GM21367 (cell line): ENCODE measurements at regions not wholly inside any gene's neighbourhood (a gene's known extent, or its start where the extent isn't known, plus 50 kb on each side); places are given as distances from the start of the nearest gene placed in this dataset.
"Not testable (repeated sequence)": the region's sequence is repeated elsewhere in the genome, so short reads cannot be mapped to it uniquely, and the experiment has no call there.

ENCODE experiments used
- ATAC-seq: cut with Tn5 transposase; IDR thresholded peaks from one replicate; pipeline ENCODE4 v1.9.1; 2021; ENCODE audit not compliant: unreplicated experiment

DNA sequence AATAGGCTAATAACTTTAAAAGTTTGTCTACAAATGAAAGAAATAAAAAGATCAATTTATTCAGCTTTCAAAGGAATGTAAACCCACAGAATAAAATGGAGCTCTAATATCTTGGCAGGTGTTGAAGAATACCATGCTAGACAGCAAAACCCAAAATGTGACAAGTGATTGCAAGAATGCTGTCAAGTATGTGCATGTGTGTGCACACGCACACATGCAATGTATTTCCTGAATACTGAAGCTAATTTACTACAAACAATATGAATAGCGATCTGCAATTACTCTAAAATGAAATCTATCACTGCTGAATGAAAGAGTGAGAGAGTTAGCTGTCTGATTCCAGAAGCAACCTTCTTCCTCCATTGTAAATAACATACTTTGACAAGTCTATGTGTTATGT, 179.2 kb upstream of the HSF2 start:
- ATAC-seq, result no peak

DNA sequence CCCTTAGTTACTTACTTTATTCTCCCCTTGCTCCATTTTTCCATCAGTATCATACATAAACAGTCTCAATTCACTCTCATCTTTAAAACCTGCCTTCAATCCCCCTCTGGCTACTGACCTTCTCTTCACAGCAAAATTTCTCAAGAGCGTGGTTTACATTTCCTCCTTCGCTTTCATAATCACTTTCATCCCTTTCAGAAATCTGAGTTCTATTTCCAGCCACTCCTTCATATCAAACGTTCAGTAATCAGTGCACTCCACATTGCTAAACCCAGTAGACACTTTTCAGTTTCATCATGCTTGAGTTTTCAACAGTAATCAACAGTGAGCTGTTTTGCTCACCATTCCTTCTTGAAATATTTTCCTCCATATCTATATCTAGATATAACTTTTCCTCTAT, 176.7 kb upstream of the HSF2 start:
- no peak for ATAC-seq

DNA sequence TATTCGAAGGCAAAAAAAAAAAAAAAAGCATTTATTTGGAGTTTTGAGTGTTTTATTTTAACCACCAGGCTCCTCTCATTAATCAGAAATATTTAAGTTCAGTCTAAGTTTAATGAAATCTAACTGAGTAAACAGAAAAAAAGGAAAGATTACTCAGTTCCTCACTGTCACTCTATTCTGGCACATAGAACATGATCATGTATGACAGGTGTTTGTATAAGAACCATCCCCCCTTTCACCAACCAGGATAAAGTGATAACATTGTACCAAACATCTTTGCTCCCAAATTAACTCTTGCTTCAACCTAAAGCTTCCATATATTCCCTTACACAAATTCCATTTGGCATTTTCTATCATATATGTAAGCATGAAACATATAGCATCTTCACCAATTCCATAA, 176.2 kb upstream of the HSF2 start:
- no peak for ATAC-seq

DNA sequence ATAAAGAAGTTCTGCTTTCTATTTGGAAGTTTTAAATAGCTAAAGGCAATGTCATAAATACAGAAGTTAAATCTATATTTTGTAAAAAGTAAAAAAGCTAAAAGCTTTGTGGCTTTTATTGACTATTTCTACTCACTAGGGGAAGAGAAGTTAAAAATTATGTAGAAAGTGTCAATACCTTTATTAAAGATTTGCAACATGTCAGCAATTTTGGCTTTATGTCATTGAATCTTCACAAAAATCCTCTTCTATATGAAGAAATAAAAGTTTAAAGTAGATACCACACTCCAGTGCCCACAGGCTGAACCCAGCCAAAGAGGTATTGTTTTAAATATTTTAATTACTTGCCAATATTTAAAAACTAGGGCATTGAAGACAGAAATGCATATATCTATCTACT, 160.6 kb upstream of the HSF2 start:
- no peak for ATAC-seq

DNA sequence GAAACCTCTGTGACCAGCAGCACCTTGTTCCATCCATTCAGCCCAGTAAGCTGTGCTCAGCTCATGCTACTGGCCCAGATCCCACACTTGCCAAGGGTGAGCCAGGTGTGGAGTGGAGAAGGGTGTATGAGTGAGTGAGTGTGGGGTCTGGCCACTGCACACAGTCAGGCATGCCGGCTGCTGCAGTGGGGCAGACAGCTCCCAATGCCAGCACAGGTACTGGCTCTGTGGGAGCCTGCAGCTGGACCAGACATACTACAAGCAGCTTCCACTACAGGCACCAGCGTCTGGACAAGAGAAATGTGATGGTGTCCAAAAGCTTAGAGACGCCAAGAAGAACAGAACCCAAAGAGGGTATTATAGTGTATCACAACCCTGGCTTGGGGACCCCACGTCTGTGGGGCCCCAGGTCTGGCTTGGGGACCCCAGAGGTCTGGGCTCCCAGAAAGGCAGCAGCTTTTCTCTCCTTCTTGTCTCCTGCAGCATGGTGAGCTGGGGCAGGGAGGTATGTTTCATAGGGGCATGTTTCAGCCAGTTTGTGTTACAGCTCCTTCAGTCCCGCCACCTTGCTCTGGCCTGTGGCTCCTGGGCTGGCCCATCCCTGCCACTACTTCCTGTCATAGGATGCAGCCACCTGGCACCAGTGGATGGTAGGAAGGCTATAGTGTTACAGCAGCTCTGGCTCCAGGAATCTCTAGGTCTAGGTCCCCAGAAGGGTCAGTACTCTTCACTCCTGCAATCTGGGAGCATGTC, 152.4 kb upstream of the HSF2 start:
- ATAC-seq, result no peak

DNA sequence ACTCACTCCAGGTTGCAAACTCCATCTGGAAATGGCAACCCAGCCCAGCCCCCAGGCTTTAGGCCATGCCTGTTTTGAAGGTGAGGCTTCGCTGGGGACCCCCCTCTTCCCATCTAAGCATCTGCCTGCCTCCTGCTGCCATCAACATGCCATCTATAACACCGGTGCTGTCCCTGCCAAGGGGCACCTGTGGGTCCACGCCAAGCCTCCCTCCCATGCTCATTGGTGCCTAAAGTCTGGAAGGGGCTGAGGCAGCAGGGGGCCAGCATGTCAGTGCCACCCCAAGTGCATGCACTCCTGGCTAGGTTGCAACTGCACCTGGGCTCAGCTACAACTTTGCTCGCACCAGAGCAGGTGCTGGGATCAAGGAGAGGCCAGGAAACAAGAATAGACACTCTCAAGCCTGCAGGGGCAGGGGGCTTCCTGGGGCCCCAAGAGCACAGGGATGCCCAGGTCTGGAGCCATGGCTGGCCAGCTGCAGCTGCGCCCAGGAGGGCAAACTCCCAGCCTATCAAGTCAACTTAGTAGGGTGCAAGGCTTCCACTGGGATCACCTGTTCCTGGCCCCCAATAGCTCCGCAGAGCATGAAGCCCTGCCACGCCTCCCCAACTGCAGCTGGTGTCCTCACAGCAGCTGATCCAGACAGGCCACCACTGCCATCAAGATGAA, 151.3 kb upstream of the HSF2 start:
- ATAC-seq, result no peak

DNA sequence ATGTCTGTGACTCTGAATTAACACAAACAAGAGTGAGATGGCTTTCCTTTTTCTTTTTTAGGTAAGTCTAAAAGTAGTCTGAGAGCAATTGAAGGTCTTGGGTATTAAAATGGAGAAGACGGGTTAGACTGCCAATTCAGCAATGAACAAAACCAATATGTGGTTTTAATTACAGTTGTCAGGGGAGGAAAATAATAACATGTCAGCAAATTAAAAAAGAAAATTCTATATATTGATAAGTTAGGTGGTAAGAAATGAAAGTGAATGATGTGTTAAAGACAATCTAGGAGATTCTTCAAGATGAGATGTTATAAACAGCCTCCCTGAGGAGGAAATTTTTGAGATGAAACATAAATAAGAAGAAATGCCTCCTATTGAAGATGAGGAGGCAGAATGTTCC, 150.6 kb upstream of the HSF2 start:
- ATAC-seq, result no peak

DNA sequence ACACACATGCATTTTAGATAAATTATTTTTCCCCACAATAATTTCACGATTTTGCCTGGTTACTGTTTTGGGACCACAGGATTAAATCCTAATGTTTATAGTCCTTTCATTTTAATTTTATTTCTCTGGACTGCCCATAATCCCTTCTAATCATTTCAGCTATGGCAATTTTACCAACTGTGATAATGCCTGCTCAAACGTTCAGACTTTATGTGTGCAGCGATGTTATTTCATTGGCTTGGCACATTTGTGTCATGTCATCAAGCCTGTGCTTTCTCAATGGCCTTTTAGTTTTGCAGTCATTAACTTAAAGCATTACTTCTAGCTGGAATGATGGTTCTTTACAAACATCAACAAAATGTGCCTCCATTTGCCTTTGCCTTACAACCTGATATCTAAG, 140.6 kb upstream of the HSF2 start:
- ATAC-seq, result no peak

DNA sequence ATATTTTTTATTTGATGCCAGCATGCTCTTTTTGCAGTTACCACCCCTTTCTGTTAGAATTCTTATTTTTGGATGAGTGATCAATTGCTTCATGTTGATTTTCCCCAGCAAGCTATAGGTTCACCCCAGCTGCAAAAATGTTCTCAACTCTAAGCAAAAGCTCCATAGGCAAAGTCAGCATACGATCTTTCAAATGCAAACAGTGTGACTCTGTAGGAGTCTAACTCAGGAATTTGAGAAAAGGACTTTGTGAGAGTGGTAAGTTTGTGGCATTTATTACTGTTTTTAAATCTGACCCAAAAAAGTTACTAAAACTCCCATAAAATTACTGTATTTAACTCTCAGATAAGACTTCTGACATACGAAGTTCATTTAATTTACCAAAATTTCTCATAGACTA, 134.9 kb upstream of the HSF2 start:
- ATAC-seq, result no peak

DNA sequence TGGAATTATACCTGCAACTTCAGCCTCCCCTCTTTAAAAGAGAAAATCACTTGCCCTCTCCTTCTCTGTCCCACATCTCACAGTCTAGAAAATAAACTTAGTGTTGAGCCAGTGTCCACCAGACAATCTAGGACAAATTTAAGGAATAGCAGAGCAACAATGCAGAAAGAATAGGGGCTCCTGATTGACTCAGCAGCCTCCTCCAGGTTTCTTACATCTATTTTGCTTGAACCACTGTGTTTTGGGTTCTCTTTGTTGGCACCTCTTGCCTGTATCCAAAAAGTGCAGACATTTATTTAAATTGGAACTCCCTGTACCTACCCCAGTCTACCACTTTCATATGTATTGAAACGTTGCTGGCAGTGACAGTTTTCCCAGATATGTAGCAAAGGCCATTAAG, 133.7 kb upstream of the HSF2 start:
- no peak for ATAC-seq

DNA sequence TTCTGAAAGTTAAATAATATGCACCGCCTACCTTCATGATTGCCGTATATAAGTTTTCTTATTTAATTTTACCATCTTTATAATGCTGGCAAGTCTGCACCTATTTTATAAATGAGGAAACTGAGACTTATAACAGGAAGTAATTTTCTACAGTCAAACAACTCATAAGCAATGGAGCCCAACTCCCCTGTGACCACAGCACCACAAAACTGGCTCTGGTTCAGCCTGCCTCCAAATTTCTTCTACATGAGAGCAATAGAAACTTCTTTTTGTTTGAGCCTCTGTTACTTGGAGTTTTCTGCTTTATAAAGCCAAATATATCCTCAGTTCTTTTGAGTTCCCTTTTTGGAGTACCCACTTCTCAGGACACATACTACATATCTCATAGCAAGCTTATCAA, 131.1 kb upstream of the HSF2 start:
- no peak for ATAC-seq

DNA sequence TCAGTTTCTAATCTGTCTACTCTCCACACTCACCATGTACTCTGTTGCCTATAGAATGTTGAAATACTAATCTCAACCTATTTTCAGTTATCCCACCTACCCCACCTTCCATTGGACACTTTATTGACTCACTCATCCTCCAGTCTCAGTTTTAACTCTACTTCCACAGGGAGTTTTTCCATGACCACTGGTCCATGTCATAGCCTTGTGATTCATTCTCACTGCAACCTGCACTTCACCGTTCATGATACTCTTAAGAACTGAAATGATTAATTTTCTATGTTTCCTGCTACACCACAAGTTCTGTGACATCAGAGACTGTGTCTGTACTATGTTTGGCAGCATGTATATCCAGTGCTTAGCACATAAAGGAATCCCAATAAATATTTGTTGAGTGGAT, 122.8 kb upstream of the HSF2 start:
- no peak for ATAC-seq

DNA sequence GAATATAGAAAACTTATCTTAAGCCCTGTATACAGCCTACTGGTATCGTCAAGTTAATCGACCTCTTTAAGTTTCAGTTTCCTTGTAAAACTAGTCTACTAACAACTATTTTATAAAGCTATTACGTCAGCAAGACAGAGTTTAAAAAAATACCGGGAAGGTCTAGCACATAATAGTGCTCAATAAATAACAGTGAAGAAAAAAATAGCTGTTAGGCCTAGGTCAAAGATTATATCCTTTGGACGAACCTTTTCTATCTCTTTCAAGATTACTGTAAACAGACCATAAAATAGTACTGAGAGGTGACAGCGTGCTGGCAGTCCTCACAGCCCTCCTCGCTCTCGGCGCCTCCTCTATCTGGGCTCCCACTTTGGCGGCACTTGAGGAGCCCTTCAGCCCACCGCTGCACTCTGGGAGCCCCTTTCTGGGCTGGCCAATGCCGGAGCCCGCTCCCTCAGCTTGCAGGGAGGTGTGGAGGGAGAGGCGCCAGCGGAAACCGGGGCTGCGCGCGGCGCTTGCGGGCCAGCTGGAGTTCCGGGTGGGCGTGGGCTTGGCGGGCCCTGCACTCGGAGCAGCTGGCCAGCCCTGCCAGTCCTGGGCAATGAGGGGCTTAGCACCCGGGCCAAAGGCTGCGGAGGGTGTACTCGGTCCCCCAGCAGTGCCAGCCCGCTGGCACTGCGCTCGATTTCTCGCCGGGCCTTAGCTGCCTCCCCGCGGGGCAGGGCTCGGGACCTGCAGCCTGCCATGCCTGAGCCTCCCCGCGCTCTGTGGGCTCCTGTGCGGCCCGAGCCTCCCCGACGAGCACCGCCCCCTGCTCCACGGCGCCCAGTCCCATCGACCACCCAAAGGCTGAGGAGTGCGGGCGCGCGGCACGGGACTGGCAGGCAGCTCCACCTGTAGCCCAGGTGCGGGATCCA, 119.1 kb upstream of the HSF2 start:
- not testable (repeated sequence) for ATAC-seq

DNA sequence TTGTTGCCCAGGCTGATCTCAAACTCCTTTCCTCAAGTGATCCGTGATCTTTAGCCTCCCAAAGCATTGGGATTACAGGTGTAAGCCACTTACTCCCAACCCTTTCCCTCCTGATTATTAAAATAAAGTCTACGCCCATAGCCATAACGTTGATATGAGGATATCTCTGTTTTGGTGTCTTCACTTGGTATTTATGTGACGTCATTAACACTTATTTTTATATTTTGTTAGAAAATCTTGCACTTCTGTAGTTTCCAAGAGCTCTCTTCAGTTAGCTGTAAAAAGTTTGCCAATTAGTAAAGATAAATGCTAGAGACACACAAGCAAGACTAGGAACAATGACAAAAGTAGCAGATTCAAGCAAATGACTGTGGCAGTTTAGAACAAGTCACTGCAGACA, 115.6 kb upstream of the HSF2 start:
- no peak for ATAC-seq

DNA sequence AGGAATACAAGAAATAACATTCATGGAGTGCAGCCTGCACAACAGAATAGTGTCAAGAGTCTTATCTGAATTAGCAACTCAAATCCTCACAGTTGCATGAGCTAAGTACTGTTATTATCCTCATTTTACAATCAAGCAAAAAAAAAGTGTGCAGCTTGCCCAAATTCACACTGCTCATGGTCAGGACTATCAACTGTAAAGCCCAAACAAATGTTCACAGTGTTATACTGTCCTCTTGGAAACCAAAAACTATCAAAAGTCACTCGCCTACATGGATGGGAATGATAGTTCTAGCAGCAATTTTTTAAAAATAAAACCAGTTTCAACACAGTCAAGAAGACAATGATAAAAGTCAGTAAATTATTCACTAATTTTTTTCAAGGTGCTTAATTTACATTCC, 114.6 kb upstream of the HSF2 start:
- ATAC-seq, result no peak

DNA sequence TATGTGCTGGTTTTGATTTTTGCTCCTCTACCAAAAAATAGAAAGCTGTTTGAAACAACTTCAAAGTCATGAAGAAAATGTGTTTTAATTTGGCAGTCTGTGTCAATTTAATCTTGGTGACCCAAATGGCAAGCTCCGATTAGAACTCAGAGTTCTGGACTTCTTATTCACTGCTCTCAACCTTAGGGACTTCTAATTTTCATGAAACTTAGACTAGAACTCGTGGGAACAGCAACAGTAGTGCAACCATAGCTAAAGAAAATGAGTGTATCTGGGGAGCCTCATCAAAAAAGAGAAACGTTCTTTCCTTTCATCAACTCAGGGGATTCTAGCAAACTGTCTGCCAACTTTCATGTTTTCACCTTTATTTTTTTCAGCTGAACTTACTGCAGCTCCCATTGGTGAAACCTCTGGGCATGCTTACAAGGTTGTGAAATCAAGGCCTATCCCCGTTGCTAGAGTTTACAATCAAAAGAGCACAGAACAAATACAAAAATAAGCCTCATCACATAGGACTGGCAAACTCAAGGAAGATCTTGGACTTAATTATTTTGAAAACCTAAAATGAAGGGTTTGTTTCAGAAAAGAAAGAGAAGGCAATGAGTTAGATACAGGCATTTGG, 114.0 kb upstream of the HSF2 start:
- ATAC-seq, result no peak

DNA sequence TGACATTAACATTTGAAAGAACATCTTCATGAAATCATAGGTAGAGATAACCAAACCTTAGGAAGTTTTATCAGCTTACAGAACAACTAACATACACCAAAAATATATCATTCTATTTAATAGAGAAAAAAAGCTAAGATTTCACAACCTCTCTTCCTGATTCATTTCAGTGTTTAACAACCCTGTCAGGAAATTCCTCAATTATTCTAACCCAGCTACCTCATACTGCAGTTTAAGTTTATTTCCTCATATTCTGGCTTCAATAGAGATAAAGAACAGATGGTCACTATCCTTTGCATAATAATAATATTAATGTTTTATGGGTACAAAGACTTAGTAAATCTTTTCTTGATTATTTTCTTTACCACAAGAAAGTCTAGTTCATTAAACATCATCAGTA, 112.9 kb upstream of the HSF2 start:
- no peak for ATAC-seq

DNA sequence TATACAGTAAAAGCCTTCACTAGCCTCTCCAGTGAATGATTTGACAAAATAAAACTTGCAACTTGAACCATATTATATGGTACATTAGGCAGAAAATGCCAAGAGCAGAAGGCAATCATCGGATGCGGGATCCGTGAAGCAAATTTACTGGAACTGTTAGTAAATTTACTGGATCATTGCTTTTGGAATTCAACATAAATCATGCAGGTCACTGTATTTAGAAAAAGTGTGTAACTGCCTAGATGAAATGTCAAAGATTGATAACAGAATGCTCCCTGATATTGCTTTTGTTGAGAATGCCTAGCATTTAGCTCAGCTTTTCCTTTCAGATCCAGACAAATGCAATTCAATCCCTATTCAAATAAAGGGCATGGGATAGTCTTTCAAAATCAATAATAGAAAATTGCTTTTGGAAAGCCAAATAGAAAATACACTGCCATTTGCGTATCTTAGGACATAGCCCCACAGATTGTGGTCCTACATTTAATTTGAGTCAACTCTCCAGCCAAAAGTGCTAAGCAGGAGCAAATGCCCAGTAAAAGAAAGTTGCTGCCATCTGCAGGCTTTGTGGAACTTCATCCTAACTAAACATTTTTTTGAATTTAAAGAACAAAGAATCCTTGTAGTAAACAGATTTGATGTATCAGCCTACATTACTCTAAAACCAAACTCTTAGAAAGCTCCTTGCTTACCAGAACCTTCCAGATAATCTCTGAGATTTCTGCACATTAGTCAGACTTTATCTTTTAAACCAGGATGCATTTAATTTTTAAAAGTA, 109.5 kb upstream of the HSF2 start:
- no peak for ATAC-seq

DNA sequence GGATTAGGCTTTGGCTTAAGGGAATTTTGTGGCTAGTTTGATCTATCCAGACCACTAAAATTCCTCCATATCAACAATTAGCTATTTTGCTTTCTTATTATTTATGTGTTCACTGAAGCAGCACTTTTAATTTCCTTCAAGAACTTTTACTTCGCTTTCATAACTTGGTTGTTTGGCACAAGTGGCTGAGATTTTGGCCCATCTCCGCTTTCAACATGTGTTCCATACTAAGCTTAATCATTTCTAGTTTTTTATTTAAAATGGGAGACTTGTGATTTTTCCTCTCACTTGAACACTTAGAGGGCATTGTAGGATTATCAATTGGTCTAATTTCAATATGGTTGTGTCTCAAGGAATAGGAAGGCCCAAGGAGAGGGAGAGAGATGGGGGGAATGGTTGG, 102.4 kb upstream of the HSF2 start:
- no peak for ATAC-seq

DNA sequence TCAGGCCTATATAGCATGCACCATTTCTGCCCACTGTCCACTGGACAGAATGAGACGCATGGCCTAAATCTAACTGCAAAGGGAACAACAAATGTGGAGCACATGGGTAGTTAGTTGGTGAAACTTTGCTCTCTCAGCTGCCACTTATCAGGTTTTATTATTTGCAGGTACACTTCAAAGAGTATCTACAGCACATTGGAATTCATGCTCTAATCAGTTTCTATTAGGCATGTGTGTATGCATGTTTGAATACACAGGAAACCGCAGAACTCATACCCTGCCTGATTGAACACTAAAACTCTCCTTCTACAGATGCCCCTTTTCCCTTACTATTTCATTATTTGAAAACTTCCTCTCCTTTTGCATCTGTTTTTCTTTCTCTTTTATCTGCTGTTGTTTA, 97.4 kb upstream of the HSF2 start:
- no peak for ATAC-seq

DNA sequence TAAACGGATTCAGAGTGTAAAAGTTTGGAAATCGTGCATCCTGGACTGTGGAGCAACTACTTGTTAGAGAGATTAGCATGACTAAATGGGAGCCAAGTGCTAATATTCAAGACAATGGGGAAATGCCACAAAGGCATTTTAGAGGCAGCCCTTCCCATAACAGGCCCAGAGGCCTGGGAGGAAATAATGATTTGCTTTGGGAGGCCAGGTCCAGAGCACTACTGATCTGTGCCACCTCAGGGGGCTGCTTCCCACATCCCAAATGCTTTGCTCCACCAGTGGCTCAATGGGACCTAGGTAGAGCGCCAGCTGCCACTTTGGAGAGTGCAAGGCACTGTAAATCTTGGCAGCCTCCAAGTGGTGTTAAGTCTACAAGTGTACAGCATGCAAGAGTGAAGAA, 91.9 kb upstream of the HSF2 start:
- no peak for ATAC-seq
